ENCODE measurements at regions not wholly inside any gene's neighbourhood (a gene's known extent, or its start where the extent isn't known, plus 50 kb on each side); places are given as distances from the start of the nearest gene placed in this dataset.

DNA sequence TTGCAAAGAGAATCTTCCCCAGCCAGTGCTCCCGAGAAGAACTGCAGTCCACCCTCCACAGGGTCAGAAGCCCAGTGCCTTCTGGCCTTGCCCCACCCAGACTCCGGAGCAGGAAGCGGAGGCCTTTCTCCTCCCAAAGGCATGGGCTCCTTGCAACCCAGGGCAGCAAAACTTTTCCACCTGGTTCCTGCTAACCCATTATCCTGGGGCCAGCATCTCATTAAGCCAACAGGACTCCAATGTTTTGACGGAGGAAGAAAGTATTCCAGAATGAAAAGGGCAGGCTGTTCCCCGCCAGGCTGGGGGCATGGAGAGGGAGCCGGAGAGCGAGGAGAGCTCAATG, 88.1 kb downstream of the RTL6 start:
- H3K4me1 ChIP-seq (ENCODE audit: insufficient read depth, low read length, poor library complexity, severe bottlenecking) = no peaks in the 10 kb centered on the region
- no peak overlapping the region for H3K4me2 ChIP-seq (ENCODE audit: low read length)
- no peak overlapping the region for H3K27ac ChIP-seq (ENCODE audit: low read depth, low read length, poor library complexity, severe bottlenecking)
- H3K36me3 ChIP-seq (ENCODE audit: insufficient read depth, low read length) = no peaks in the 10 kb centered on the region
- H2AFZ ChIP-seq (ENCODE audit: low read length) = no peak overlapping the region
- no peaks in the 10 kb centered on the region for H3K79me2 ChIP-seq (ENCODE audit: insufficient read depth, low read depth, low read length)
- no peaks in the 10 kb centered on the region for H4K20me1 ChIP-seq (ENCODE audit: insufficient read depth, low read length)
- no TSS peak for BruUV-seq (replicated peaks)
- TF ChIP-seq, protein P1, sequence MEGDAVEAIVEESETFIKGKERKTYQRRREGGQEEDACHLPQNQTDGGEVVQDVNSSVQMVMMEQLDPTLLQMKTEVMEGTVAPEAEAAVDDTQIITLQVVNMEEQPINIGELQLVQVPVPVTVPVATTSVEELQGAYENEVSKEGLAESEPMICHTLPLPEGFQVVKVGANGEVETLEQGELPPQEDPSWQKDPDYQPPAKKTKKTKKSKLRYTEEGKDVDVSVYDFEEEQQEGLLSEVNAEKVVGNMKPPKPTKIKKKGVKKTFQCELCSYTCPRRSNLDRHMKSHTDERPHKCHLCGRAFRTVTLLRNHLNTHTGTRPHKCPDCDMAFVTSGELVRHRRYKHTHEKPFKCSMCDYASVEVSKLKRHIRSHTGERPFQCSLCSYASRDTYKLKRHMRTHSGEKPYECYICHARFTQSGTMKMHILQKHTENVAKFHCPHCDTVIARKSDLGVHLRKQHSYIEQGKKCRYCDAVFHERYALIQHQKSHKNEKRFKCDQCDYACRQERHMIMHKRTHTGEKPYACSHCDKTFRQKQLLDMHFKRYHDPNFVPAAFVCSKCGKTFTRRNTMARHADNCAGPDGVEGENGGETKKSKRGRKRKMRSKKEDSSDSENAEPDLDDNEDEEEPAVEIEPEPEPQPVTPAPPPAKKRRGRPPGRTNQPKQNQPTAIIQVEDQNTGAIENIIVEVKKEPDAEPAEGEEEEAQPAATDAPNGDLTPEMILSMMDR (conservative IDR thresholded peaks at IDR 0.05; ENCODE audit: low read length) = no peak
- TF ChIP-seq EZH2phosphoT487 (IDR thresholded peaks at IDR 0.05; ENCODE audit: borderline replicate concordance, low read depth, low read length) = no peak
- no peaks in the 10 kb centered on the region for H3K9me2 ChIP-seq (ENCODE audit: insufficient read depth, low read length)
- no peak for DNase-seq (ENCODE audit: low spot score)
- POLR2A ChIA-PET = no interaction called here
- H3K9me3 ChIP-seq (ENCODE audit: low read length) = peaks cover 3% of the 10 kb centered on the region; the same call in 1 of the 2 replicates
- CTCF ChIA-PET (ENCODE audit: unreplicated experiment) = no interaction called here
- intact Hi-C loops (cut with micrococcal nuclease; ENCODE audit: unreplicated experiment) = no loop called here
- H3K4me3 ChIP-seq (ENCODE audit: low read depth, low read length, poor library complexity, severe bottlenecking) = no peak overlapping the region

DNA sequence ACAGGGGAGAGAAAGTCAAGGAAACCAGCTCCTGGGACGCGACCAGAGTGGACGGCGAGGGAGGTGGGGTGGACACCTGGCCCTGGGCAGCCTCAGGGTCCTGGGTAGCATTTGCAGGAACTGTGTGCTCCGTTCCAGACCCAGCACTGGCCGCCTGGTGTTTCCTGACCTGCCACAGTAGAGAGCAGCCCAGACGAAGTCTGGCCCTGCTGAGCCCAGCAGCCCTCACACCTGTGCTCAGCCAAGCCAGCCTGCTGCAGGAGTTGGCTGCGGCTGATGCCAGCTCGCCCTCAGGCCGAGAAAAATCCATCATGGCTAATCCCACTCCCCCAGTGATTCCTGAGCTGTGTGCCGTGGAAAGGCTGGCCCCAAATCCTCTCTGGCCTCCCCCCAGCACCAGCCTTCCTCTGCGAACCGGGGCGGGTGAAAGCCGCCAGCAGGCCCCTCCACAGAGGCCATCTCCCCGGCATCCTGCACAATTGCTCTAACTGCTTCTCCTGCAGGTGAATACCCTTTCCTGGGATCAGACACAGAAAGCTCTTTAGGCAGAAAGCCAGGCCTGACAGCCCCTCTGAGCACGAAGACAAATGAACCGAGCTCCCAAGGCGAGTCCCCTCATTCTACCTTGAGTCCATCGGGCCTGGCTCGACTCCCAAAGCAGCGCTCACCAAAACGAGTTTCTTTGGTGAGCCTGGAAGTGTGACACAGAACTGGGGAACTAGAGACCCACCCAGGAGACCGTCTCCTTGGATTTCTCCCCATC, 88.6 kb downstream of the RTL6 start:
- Histone ChIP-seq H3K4me3 (ENCODE audit: low read depth, low read length, poor library complexity, severe bottlenecking) (no peak overlapping the region), H3K4me2 (ENCODE audit: low read length) (no peak overlapping the region), H3K27ac (ENCODE audit: low read depth, low read length, poor library complexity, severe bottlenecking) (no peak overlapping the region), H4K20me1 (ENCODE audit: insufficient read depth, low read length) (no peaks in the 10 kb centered on the region), H3K4me1 (ENCODE audit: insufficient read depth, low read length, poor library complexity, severe bottlenecking) (no peaks in the 10 kb centered on the region), H3K79me2 (ENCODE audit: insufficient read depth, low read depth, low read length) (no peaks in the 10 kb centered on the region), H3K9me2 (ENCODE audit: insufficient read depth, low read length) (no peaks in the 10 kb centered on the region), H3K9me3 (ENCODE audit: low read length) (no peaks in the 10 kb centered on the region), H2AFZ (ENCODE audit: low read length) (no peak overlapping the region), H3K36me3 (ENCODE audit: insufficient read depth, low read length) (no peaks in the 10 kb centered on the region)
- TF ChIP-seq EZH2phosphoT487 (IDR thresholded peaks at IDR 0.05; ENCODE audit: borderline replicate concordance, low read depth, low read length) = no peak
- TF ChIP-seq, protein P1 (conservative IDR thresholded peaks at IDR 0.05; ENCODE audit: low read length) = no peak
- no peak for DNase-seq (ENCODE audit: low spot score)
- ChIA-PET CTCF (ENCODE audit: unreplicated experiment) (no interaction called here), POLR2A (no interaction called here)
- no TSS peak for BruUV-seq (replicated peaks)
- intact Hi-C loops (cut with micrococcal nuclease; ENCODE audit: unreplicated experiment) = no loop called here

DNA sequence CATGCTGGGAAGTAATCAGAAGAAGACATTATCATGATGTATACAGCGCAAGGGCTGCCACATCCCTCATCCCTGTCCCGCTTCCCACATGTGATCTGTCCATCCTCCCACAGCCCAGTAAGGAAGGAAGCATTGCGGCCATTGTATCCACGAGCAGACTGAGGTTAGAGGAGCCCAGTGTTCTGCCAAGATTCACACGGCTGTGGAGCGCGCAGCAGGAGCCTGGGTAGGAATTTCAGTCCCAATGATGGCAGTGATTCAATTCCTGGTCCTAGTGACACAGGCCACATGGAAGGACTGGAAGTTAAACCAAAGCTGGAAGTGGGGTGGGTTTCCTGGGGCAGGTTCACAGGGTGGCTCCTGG, 89.2 kb downstream of the RTL6 start:
- DNase-seq (ENCODE audit: low spot score) = no peak
- no peaks in the 10 kb centered on the region for H3K79me2 ChIP-seq (ENCODE audit: insufficient read depth, low read depth, low read length)
- H3K9me2 ChIP-seq (ENCODE audit: insufficient read depth, low read length) = no peaks in the 10 kb centered on the region
- H3K27ac ChIP-seq (ENCODE audit: low read depth, low read length, poor library complexity, severe bottlenecking) = no peak overlapping the region
- no peaks in the 10 kb centered on the region for H3K9me3 ChIP-seq (ENCODE audit: low read length)
- no peak overlapping the region for H3K4me3 ChIP-seq (ENCODE audit: low read depth, low read length, poor library complexity, severe bottlenecking)
- ChIA-PET CTCF (ENCODE audit: unreplicated experiment) (no interaction called here), POLR2A (no interaction called here)
- intact Hi-C loops (cut with micrococcal nuclease; ENCODE audit: unreplicated experiment) = no loop called here
- H3K4me2 ChIP-seq (ENCODE audit: low read length) = no peak overlapping the region
- no peak overlapping the region for H2AFZ ChIP-seq (ENCODE audit: low read length)
- H3K36me3 ChIP-seq (ENCODE audit: insufficient read depth, low read length) = no peaks in the 10 kb centered on the region
- no peaks in the 10 kb centered on the region for H4K20me1 ChIP-seq (ENCODE audit: insufficient read depth, low read length)
- TF ChIP-seq, protein P1 (conservative IDR thresholded peaks at IDR 0.05; ENCODE audit: low read length) = no peak
- no peak for TF ChIP-seq EZH2phosphoT487 (IDR thresholded peaks at IDR 0.05; ENCODE audit: borderline replicate concordance, low read depth, low read length)
- H3K4me1 ChIP-seq (ENCODE audit: insufficient read depth, low read length, poor library complexity, severe bottlenecking) = no peaks in the 10 kb centered on the region
- no TSS peak for BruUV-seq (replicated peaks)

Measured in OCI-LY7 (cell line).